IMR-90 (cell line): ENCODE measurements at regions not wholly inside any gene's neighbourhood (a gene's known extent, or its start where the extent isn't known, plus 50 kb on each side); places are given as distances from the start of the nearest gene placed in this dataset.

Experiments
- CEBPB ChIP-seq: IDR thresholded peaks from 2 replicates; pipeline ENCODE4 v1.6.1; 2012; ENCODE audit warnings: low read depth, low read length, improper control_type of control experiment
- FOS ChIP-seq: fragments of 150-350 bp; IDR thresholded peaks from 2 replicates; pipeline ENCODE4 v1.6.1; 2016; ENCODE audit warnings: low read depth, low read length
- MAFK ChIP-seq: IDR thresholded peaks from 2 replicates; pipeline ENCODE4 v1.6.1; 2012; ENCODE audit warnings: low read depth, low read length, improper control_type of control experiment
- MAZ ChIP-seq: IDR thresholded peaks from 2 replicates; pipeline ENCODE4 v1.6.1; 2012; ENCODE audit warnings: low read depth, mild to moderate bottlenecking, low read length, improper control_type of control experiment, moderate library complexity, borderline replicate concordance
- MXI1 ChIP-seq: IDR thresholded peaks from 2 replicates; pipeline ENCODE4 v1.6.1; 2012; ENCODE audit warnings: low read depth, mild to moderate bottlenecking, low read length, moderate library complexity, borderline replicate concordance
- POLR2A ChIP-seq: IDR thresholded peaks from 2 replicates; pipeline ENCODE4 v1.6.1; 2012; ENCODE audit warnings: mild to moderate bottlenecking, low read depth, low read length
- RAD21 ChIP-seq: IDR thresholded peaks from 2 replicates; pipeline ENCODE4 v1.6.1; 2012; ENCODE audit warnings: low read length, improper control_type of control experiment
- RFX5 ChIP-seq: IDR thresholded peaks from 2 replicates; pipeline ENCODE4 v1.8.0; 2012; ENCODE audit warnings: low read depth, mild to moderate bottlenecking, low read length, moderate library complexity
- TF ChIP-seq, protein P1 (sequence below): conservative IDR thresholded peaks from 2 replicates; pipeline ENCODE4 v1.5.1; 2012; ENCODE audit warnings: mild to moderate bottlenecking, low read depth, low read length, improper control_type of control experiment
- TF ChIP-seq, protein P2 (sequence below): fragments of 150-350 bp; IDR thresholded peaks from 2 replicates; pipeline ENCODE4 v1.6.1; 2016; ENCODE audit warnings: low read depth, mild to moderate bottlenecking, low read length, moderate library complexity, borderline replicate concordance
- TF ChIP-seq, protein P3 (sequence below): fragments of 150-350 bp; IDR thresholded peaks from 2 replicates; pipeline ENCODE4 v1.6.1; 2017; ENCODE audit warnings: mild to moderate bottlenecking, antibody characterized with exemption, low read length, low read depth

DNA sequence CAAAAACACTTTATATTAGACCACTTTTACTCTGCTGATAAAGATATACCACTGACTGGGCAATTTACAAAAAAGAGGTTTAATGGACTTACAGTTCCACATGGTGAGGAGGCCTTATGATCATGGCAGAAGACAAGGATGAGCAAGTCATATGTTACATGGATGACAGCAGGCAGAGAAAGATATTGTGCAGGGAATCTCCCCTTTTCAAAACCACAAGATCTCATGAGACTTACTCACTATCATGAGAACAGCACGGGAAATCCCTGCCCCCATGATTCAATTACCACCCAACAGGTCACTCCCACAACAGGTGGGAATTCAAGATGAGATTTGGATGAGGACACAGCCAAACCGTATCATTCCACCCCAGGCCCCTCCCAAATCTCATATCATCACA lies 1383.8 kb upstream of the MAP3K7 start:
- TF ChIP-seq CEBPB (no peak), POLR2A (no peak), RFX5 (no peak), FOS (no peak), RAD21 (no peak), MAFK (no peak), MAZ (no peak), MXI1 (no peak)
- TF ChIP-seq, protein P1, sequence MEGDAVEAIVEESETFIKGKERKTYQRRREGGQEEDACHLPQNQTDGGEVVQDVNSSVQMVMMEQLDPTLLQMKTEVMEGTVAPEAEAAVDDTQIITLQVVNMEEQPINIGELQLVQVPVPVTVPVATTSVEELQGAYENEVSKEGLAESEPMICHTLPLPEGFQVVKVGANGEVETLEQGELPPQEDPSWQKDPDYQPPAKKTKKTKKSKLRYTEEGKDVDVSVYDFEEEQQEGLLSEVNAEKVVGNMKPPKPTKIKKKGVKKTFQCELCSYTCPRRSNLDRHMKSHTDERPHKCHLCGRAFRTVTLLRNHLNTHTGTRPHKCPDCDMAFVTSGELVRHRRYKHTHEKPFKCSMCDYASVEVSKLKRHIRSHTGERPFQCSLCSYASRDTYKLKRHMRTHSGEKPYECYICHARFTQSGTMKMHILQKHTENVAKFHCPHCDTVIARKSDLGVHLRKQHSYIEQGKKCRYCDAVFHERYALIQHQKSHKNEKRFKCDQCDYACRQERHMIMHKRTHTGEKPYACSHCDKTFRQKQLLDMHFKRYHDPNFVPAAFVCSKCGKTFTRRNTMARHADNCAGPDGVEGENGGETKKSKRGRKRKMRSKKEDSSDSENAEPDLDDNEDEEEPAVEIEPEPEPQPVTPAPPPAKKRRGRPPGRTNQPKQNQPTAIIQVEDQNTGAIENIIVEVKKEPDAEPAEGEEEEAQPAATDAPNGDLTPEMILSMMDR: no peak
- TF ChIP-seq, protein P2, sequence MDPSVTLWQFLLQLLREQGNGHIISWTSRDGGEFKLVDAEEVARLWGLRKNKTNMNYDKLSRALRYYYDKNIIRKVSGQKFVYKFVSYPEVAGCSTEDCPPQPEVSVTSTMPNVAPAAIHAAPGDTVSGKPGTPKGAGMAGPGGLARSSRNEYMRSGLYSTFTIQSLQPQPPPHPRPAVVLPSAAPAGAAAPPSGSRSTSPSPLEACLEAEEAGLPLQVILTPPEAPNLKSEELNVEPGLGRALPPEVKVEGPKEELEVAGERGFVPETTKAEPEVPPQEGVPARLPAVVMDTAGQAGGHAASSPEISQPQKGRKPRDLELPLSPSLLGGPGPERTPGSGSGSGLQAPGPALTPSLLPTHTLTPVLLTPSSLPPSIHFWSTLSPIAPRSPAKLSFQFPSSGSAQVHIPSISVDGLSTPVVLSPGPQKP: no peak
- TF ChIP-seq, protein P3, sequence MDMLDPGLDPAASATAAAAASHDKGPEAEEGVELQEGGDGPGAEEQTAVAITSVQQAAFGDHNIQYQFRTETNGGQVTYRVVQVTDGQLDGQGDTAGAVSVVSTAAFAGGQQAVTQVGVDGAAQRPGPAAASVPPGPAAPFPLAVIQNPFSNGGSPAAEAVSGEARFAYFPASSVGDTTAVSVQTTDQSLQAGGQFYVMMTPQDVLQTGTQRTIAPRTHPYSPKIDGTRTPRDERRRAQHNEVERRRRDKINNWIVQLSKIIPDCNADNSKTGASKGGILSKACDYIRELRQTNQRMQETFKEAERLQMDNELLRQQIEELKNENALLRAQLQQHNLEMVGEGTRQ: no peak
